K562 (cell line): ENCODE measurements at regions not wholly inside any gene's neighbourhood (a gene's known extent, or its start where the extent isn't known, plus 50 kb on each side); places are given as distances from the start of the nearest gene placed in this dataset.

ENCODE experiments used
- ATAC-seq: fragments of 200-7000 bp; cut with Tn5 transposase; 3 replicates; pipeline ENCODE4 v1.9.1; 2020; ENCODE audit warnings: moderate library complexity
- BruUV-seq: library from RNA; stranded (reverse); fragments of 400-500 nt; replicated peaks from 2 replicates; lab custom pipeline; 2021; lab: Mats Ljungman, UMichigan
- CTCF ChIA-PET: fragments of 300-600 bp; formaldehyde crosslinking; extraction: SDS; loops from one replicate; lab custom pipeline; 2021; ENCODE audit warnings: low intra/inter-chr PET ratio; lab: Yijun Ruan, JAX
- POLR2A ChIA-PET: fragments of 300-600, 350-650 bp; sonication (Branson Sonifier 250); formaldehyde crosslinking; extraction: SDS; loops from one replicate; lab custom pipeline; 2021; ENCODE audit warnings: antibody characterized with exemption, inconsistent platforms; lab: Yijun Ruan, JAX
- DNase-seq, 4 experiments: peaks; one replicate each; pipeline versions ENCODE4 v3.0.0 to v3.0.0-alpha.2; 2011 to 2018; ENCODE audit warnings: low spot score in 3 of 4, mixed read lengths in 3 of 4; ENCODE audit errors: extremely low read depth in 1 of 4
- FAIRE-seq: peaks from 2 replicates; lab custom pipeline; 2011; peaks lifted over from hg19 to GRCh38; lab: Jason Lieb, UNC
- H2AFZ ChIP-seq: 2 replicates; pipeline ENCODE4 v1.6.0; 2011; ENCODE audit warnings: low read depth, low read length, control low read depth, inconsistent platforms
- H3K27ac ChIP-seq: fragments of 200-600 bp; 3 replicates; pipeline ENCODE4 v1.8.0; 2011; ENCODE audit warnings: low read depth, mild to moderate bottlenecking, control low read depth, inconsistent platforms, low read length, moderate library complexity, mixed read lengths; ENCODE audit errors: extremely low read depth
- H3K27me3 ChIP-seq, 2 experiments: fragments of 300-600 bp in 1 of 2; 2 replicates in 1 of 2; 3 replicates in 1 of 2; pipeline versions ENCODE4 v1.6.0 to v1.8.0; 2011; ENCODE audit warnings: inconsistent platforms in 2 of 2, low read length in 2 of 2, mild to moderate bottlenecking in 1 of 2, mixed read lengths in 1 of 2, moderate library complexity in 1 of 2; ENCODE audit not compliant: control insufficient read depth in 2 of 2, insufficient read depth in 2 of 2
- H3K36me3 ChIP-seq: fragments of 300-600 bp; 3 replicates; pipeline ENCODE4 v1.8.0; 2011; ENCODE audit warnings: mild to moderate bottlenecking, low read length, inconsistent platforms; ENCODE audit not compliant: control insufficient read depth, insufficient read depth
- H3K4me1 ChIP-seq, 2 experiments: fragments of 200-600 bp in 1 of 2; replicated peaks in 1 of 2; 2 replicates in 1 of 2; 3 replicates in 1 of 2; pipeline versions ENCODE4 v1.5.1 to v1.8.0; 2011; ENCODE audit warnings: inconsistent platforms in 2 of 2, low read length in 2 of 2, mild to moderate bottlenecking in 1 of 2, mixed read lengths in 1 of 2, moderate library complexity in 1 of 2; ENCODE audit not compliant: control insufficient read depth in 2 of 2, insufficient read depth in 2 of 2
- H3K4me2 ChIP-seq: 2 replicates; pipeline ENCODE4 v1.6.1; 2011; ENCODE audit warnings: low read length, control low read depth, inconsistent platforms, mixed read lengths; ENCODE audit not compliant: insufficient read depth
- H3K4me3 ChIP-seq: fragments of 200-600 bp; sonication (generic), shearing (Covaris generic); 2 replicates; pipeline ENCODE4 v1.5.1; 2016; ENCODE audit warnings: control low read depth, inconsistent platforms
- H3K79me2 ChIP-seq: fragments of 200-600 bp; 3 replicates; pipeline ENCODE4 v1.8.0; 2011; ENCODE audit warnings: low read length, inconsistent platforms; ENCODE audit not compliant: control insufficient read depth, insufficient read depth
- H3K9ac ChIP-seq, 2 experiments: 2 replicates each; pipeline versions ENCODE4 v1.6.0 to v1.6.1; 2011; ENCODE audit warnings: low read depth in 2 of 2, low read length in 2 of 2, control low read depth in 1 of 2, inconsistent platforms in 1 of 2, mild to moderate bottlenecking in 1 of 2, mixed read lengths in 1 of 2; ENCODE audit not compliant: insufficient read depth in 1 of 2
- H3K9me1 ChIP-seq: one replicate; pipeline ENCODE4 v1.6.0; 2011; ENCODE audit warnings: inconsistent platforms, mild to moderate bottlenecking, low read length, moderate library complexity; ENCODE audit not compliant: control insufficient read depth, insufficient read depth
- H3K9me3 ChIP-seq: replicated peaks from 2 replicates; pipeline ENCODE4 v1.5.1; 2011; ENCODE audit warnings: low read depth, low read length, inconsistent platforms; ENCODE audit not compliant: control insufficient read depth, insufficient read depth
- H4K20me1 ChIP-seq: replicated peaks from 2 replicates; pipeline ENCODE4 v1.6.1; 2011; ENCODE audit warnings: low read length, inconsistent platforms, mixed read lengths; ENCODE audit not compliant: control insufficient read depth, insufficient read depth
- ADNP ChIP-seq: fragments of 200-800 bp; sonication (Bioruptor generic); IDR thresholded peaks from 2 replicates; pipeline ENCODE4 v1.6.1; 2016; ENCODE audit warnings: missing genetic modification characterization, missing compliant biosample characterization
- CHD1 ChIP-seq: fragments of 200-600 bp; sonication (generic); IDR thresholded peaks from one replicate; pipeline ENCODE4 v1.6.1; 2012; ENCODE audit warnings: mild to moderate bottlenecking, moderate library complexity, low read length, inconsistent platforms
- CREM ChIP-seq: IDR thresholded peaks from 2 replicates; pipeline ENCODE4 v1.6.1; 2014; ENCODE audit warnings: antibody characterized with exemption, low read depth
- CTCFL ChIP-seq: IDR thresholded peaks from 2 replicates; pipeline ENCODE4 v1.6.1; 2011; ENCODE audit warnings: borderline replicate concordance, low read depth, mild to moderate bottlenecking, moderate library complexity, low read length; ENCODE audit not compliant: insufficient read depth, poor library complexity, severe bottlenecking
- EHMT2 ChIP-seq: fragments of 450-650 bp; IDR thresholded peaks from 2 replicates; pipeline ENCODE4 v1.6.1; 2018; ENCODE audit warnings: antibody characterized with exemption
- GATAD2A ChIP-seq: fragments of 450-650 bp; IDR thresholded peaks from 2 replicates; pipeline ENCODE4 v1.6.1; 2017
- HINFP ChIP-seq: fragments of 450-650 bp; conservative IDR thresholded peaks from 2 replicates; pipeline ENCODE4 v1.6.1; 2016; ENCODE audit warnings: missing genetic modification characterization, low read depth, mild to moderate bottlenecking, control low read depth, missing compliant biosample characterization
- NELFE ChIP-seq: IDR thresholded peaks from 2 replicates; pipeline ENCODE4 v1.6.1; 2011; ENCODE audit warnings: mild to moderate bottlenecking; ENCODE audit not compliant: insufficient read depth, insufficient read length
- PTTG1 ChIP-seq: fragments of 450-650 bp; IDR thresholded peaks from 2 replicates; pipeline ENCODE4 v1.6.1; 2016; ENCODE audit warnings: low read depth, mild to moderate bottlenecking, missing genetic modification characterization, missing compliant biosample characterization
- RBM22 ChIP-seq: fragments of 200-400 bp; formaldehyde crosslinking; IDR thresholded peaks from 2 replicates; pipeline ENCODE4 v1.6.1; 2018; ENCODE audit warnings: low read length, low read depth; ENCODE audit not compliant: poor library complexity, severe bottlenecking
- RHOXF2B ChIP-seq: fragments of 250-450 bp; sonication (Bioruptor Pico); conservative IDR thresholded peaks from 2 replicates; pipeline ENCODE4 v1.5.1; 2021
- RNF2 ChIP-seq: sonication (generic); IDR thresholded peaks from 2 replicates; pipeline ENCODE4 v1.6.1; 2016
- SAFB2 ChIP-seq: fragments of 200-400 bp; formaldehyde crosslinking; IDR thresholded peaks from 2 replicates; pipeline ENCODE4 v1.6.1; 2018; ENCODE audit warnings: borderline replicate concordance, low read length, low read depth, moderate library complexity; ENCODE audit not compliant: severe bottlenecking
- SRSF7 ChIP-seq: fragments of 200-400 bp; formaldehyde crosslinking; optimal IDR thresholded peaks from 2 replicates; pipeline ENCODE3; 2017; ENCODE audit warnings: mild to moderate bottlenecking, low read depth, low read length
- ZHX1 ChIP-seq: fragments of 150-350 bp; conservative IDR thresholded peaks from 2 replicates; pipeline ENCODE4 v1.6.1; 2014; ENCODE audit warnings: low read length
- ZNF263 ChIP-seq: sonication (generic); formaldehyde crosslinking; IDR thresholded peaks from 2 replicates; pipeline ENCODE4 v1.8.0; 2022; ENCODE audit warnings: mild to moderate bottlenecking, missing genetic modification reagents, borderline replicate concordance
- ZNF354B ChIP-seq: fragments of 250-450 bp; sonication (Bioruptor Pico); IDR thresholded peaks from 2 replicates; pipeline ENCODE4 v1.4.0; 2020
- ZNF384 ChIP-seq: IDR thresholded peaks from 2 replicates; pipeline ENCODE4 v1.6.1; 2012; ENCODE audit warnings: low read depth, low read length, improper control_type of control experiment
- ZNF644 ChIP-seq: fragments of 200-800 bp; sonication (Bioruptor generic); IDR thresholded peaks from 2 replicates; pipeline ENCODE4 v1.6.1; 2016; ENCODE audit warnings: low read depth, missing genetic modification characterization, missing compliant biosample characterization
- WGBS: fragments of 100-300 bp; shearing (Covaris generic); methylation state at CpG from one replicate; pipeline ENCODE4 v1.1.6; 2016; ENCODE audit warnings: low coverage, mixed read lengths; ENCODE audit not compliant: insufficient coverage; ENCODE audit errors: missing lambda C conversion rate; 5-methylcytosine and 5-hydroxymethylcytosine counted together
- in situ Hi-C: fragments of 300-500 bp; cut with MboI; formaldehyde crosslinking; loops from 4 replicates; pipeline ENCODE4 v1.15.0; 2018; ENCODE audit warnings: inconsistent platforms, mixed read lengths
- intact Hi-C: fragments of 100-400 bp; cut with micrococcal nuclease; formaldehyde crosslinking; loops from 2 replicates; pipeline ENCODE4 v1.14.2; 2022

- ChIA-PET CTCF (no interaction called here), POLR2A (no interaction called here)
- no peak overlapping the region for H3K27ac ChIP-seq
- H3K9me3 ChIP-seq, result no peaks in the 10 kb centered on the region
- intact Hi-C loops (no loop called here), in situ Hi-C loops (no loop called here)
- WGBS, result 0% methylated on average over 15 of the region's 15 CpGs
- H3K4me2 ChIP-seq, result no peak overlapping the region
- no peaks in the 10 kb centered on the region for H3K9me1 ChIP-seq
- no TSS peak for BruUV-seq
- no peak overlapping the region for H2AFZ ChIP-seq
- no peak overlapping the region for H3K9ac ChIP-seq
- H3K4me3 ChIP-seq, result no peak overlapping the region
- ATAC-seq, result no peak
- no peak for DNase-seq
- H3K27me3 ChIP-seq, result peaks cover 0 to under 1% of the 10 kb centered on the region in 2 experiments; a peak in 1 of 5 replicates
- no peak for FAIRE-seq
- no peaks in the 10 kb centered on the region for H3K36me3 ChIP-seq
- TF ChIP-seq SRSF7 (no peak), GATAD2A (no peak), HINFP (tag) (no peak), ZNF263 (CRISPR knock-in tag) (no peak), CTCFL (no peak), RBM22 (no peak), ZHX1 (no peak), ZNF354B (CRISPR knock-in tag) (no peak), RHOXF2B (CRISPR knock-in tag) (no peak), ZNF644 (tag) (no peak), PTTG1 (no peak), ZNF384 (no peak), CREM (no peak), NELFE (no peak), CHD1 (no peak), EHMT2 (no peak), SAFB2 (no peak), RNF2 (no peak), ADNP (no peak)
- H4K20me1 ChIP-seq, result 0 out of 2 replicates have a peak, but pooled peaks cover 3% of the 10 kb centered on the region
- H3K4me1 ChIP-seq, result no peaks in the 10 kb centered on the region
- no peaks in the 10 kb centered on the region for H3K79me2 ChIP-seq
Measured at GRCh38 chr22:48104766-48105165, 1342.3 kb downstream of the TBC1D22A start.
